ENCODE measurements at regions not wholly inside any gene's neighbourhood (a gene's known extent, or its start where the extent isn't known, plus 50 kb on each side); places are given as distances from the start of the nearest gene placed in this dataset.

- TF ChIP-seq EZH2phosphoT487 (conservative IDR thresholded peaks at IDR 0.05; ENCODE audit: low read length) (no peak), CTCF (IDR thresholded peaks at IDR 0.05; ENCODE audit: insufficient read depth, low read length, poor library complexity, severe bottlenecking) (no peak)
- Histone ChIP-seq H3K36me3 (ENCODE audit: low read length) (no peaks in the 10 kb centered on the region), H4K20me1 (ENCODE audit: low read depth, low read length) (no peaks in the 10 kb centered on the region), H3K9me3 (ENCODE audit: insufficient read depth, low read length) (no peaks in the 10 kb centered on the region), H3K4me3 (ENCODE audit: insufficient read depth, low read length, poor library complexity, severe bottlenecking) (no peak overlapping the region), H3K9ac (ENCODE audit: low read length) (no peak overlapping the region), H3K79me2 (ENCODE audit: insufficient read depth, low read length) (no peaks in the 10 kb centered on the region), H3K4me2 (ENCODE audit: low read depth, low read length, poor library complexity, severe bottlenecking) (no peak overlapping the region), H2AFZ (ENCODE audit: low read depth, low read length, severe bottlenecking) (no peak overlapping the region), H3F3A (ENCODE audit: insufficient read depth) (no peaks in the 10 kb centered on the region), H3K27me3 (ENCODE audit: low read length) (no peaks in the 10 kb centered on the region), H3K27ac (ENCODE audit: low read depth, low read length) (no peak overlapping the region), H3K9me2 (replicated peaks; ENCODE audit: insufficient read depth, low read length) (no peaks in the 10 kb centered on the region)
These were observed 135.7 kb upstream of the TMEM229A start for GRCh38 chr7:124168616-124169015.

- H3K9ac ChIP-seq (ENCODE audit: low read length) = no peak overlapping the region
- no peaks in the 10 kb centered on the region for H3K9me2 ChIP-seq (replicated peaks; ENCODE audit: insufficient read depth, low read length)
- no peaks in the 10 kb centered on the region for H3K27me3 ChIP-seq (ENCODE audit: low read length)
- H3K4me2 ChIP-seq (ENCODE audit: low read depth, low read length, poor library complexity, severe bottlenecking) = no peak overlapping the region
- no peaks in the 10 kb centered on the region for H3K36me3 ChIP-seq (ENCODE audit: low read length)
- TF ChIP-seq CTCF (IDR thresholded peaks at IDR 0.05; ENCODE audit: insufficient read depth, low read length, poor library complexity, severe bottlenecking) (no peak), EZH2phosphoT487 (conservative IDR thresholded peaks at IDR 0.05; ENCODE audit: low read length) (no peak)
- no peaks in the 10 kb centered on the region for H4K20me1 ChIP-seq (ENCODE audit: low read depth, low read length)
- H3F3A ChIP-seq (ENCODE audit: insufficient read depth) = no peaks in the 10 kb centered on the region
- H3K9me3 ChIP-seq (ENCODE audit: insufficient read depth, low read length) = no peaks in the 10 kb centered on the region
- H3K4me3 ChIP-seq (ENCODE audit: insufficient read depth, low read length, poor library complexity, severe bottlenecking) = no peak overlapping the region
- H3K27ac ChIP-seq (ENCODE audit: low read depth, low read length) = no peak overlapping the region
- H2AFZ ChIP-seq (ENCODE audit: low read depth, low read length, severe bottlenecking) = no peak overlapping the region
- H3K79me2 ChIP-seq (ENCODE audit: insufficient read depth, low read length) = no peaks in the 10 kb centered on the region
These were observed 129.8 kb upstream of the TMEM229A start for GRCh38 chr7:124162667-124163066.

GRCh38 chr7:124155432-124156022, 122.7 kb upstream of the TMEM229A start:
- Histone ChIP-seq H3K79me2 (ENCODE audit: insufficient read depth, low read length) (no peaks in the 10 kb centered on the region), H3K36me3 (ENCODE audit: low read length) (no peaks in the 10 kb centered on the region), H3K4me3 (ENCODE audit: insufficient read depth, low read length, poor library complexity, severe bottlenecking) (no peak overlapping the region), H3K27ac (ENCODE audit: low read depth, low read length) (no peak overlapping the region), H2AFZ (ENCODE audit: low read depth, low read length, severe bottlenecking) (no peak overlapping the region), H3K27me3 (ENCODE audit: low read length) (no peaks in the 10 kb centered on the region), H4K20me1 (ENCODE audit: low read depth, low read length) (no peaks in the 10 kb centered on the region), H3F3A (ENCODE audit: insufficient read depth) (no peaks in the 10 kb centered on the region), H3K9me3 (ENCODE audit: insufficient read depth, low read length) (no peaks in the 10 kb centered on the region), H3K4me2 (ENCODE audit: low read depth, low read length, poor library complexity, severe bottlenecking) (no peak overlapping the region), H3K9ac (ENCODE audit: low read length) (no peak overlapping the region), H3K9me2 (replicated peaks; ENCODE audit: insufficient read depth, low read length) (no peaks in the 10 kb centered on the region)
- TF ChIP-seq EZH2phosphoT487 (conservative IDR thresholded peaks at IDR 0.05; ENCODE audit: low read length) (no peak), CTCF (IDR thresholded peaks at IDR 0.05; ENCODE audit: insufficient read depth, low read length, poor library complexity, severe bottlenecking) (no peak)

Data from SU-DHL-6 (cell line).